ENCODE measurements at regions not wholly inside any gene's neighbourhood (a gene's known extent, or its start where the extent isn't known, plus 50 kb on each side); places are given as distances from the start of the nearest gene placed in this dataset.

GRCh38 chr21:35222021-35222420 lies 172.9 kb upstream of the RUNX1 start:
- TF ChIP-seq GATA2 (IDR thresholded peaks at IDR 0.05; ENCODE audit: low read depth, low read length) (no peak), GATA3 (IDR thresholded peaks at IDR 0.05; ENCODE audit: low read depth, low read length) (no peak)

All from SH-SY5Y (cell line).